Cardiac muscle cell (in vitro differentiated cells and primary cell): ENCODE measurements at regions not wholly inside any gene's neighbourhood (a gene's known extent, or its start where the extent isn't known, plus 50 kb on each side); places are given as distances from the start of the nearest gene placed in this dataset.
A peak's percentile ranks its signal among the peaks of the same experiment; 100 is the strongest.

Source experiments
- DNase-seq, 2 donors: peaks; one replicate each; pipeline versions ENCODE4 v3.0.0 to v3.0.0-alpha.2; 2010 to 2017; ENCODE audit warnings: low read depth in 1 of 2, low spot score in 1 of 2
- H3K27ac ChIP-seq: fragments of 200-600 bp; sonication (generic); 2 replicates; pipeline ENCODE4 v1.5.1; 2016
- H3K27me3 ChIP-seq: fragments of 200-600 bp; sonication (generic); 2 replicates; pipeline ENCODE4 v1.6.0; 2016; ENCODE audit warnings: control low read depth
- H3K36me3 ChIP-seq: fragments of 200-600 bp; sonication (generic); 2 replicates; pipeline ENCODE4 v1.5.1; 2016; ENCODE audit warnings: control low read depth
- H3K4me1 ChIP-seq: fragments of 200-600 bp; sonication (generic); 2 replicates; pipeline ENCODE4 v1.8.1; 2017; ENCODE audit warnings: low read depth, mild to moderate bottlenecking, mixed run types
- H3K4me3 ChIP-seq: fragments of 200-600 bp; sonication (generic); 2 replicates; pipeline ENCODE4 v1.5.1; 2016; ENCODE audit warnings: mild to moderate bottlenecking
- H3K9me3 ChIP-seq: fragments of 200-600 bp; sonication (generic); 2 replicates; pipeline ENCODE4 v1.5.1; 2017; ENCODE audit warnings: low read depth, mild to moderate bottlenecking, control low read depth
- TF ChIP-seq, protein P1 (sequence below): IDR thresholded peaks from 2 replicates; pipeline ENCODE4 v1.5.1; 2012; ENCODE audit warnings: low read depth, mild to moderate bottlenecking, low read length

DNA sequence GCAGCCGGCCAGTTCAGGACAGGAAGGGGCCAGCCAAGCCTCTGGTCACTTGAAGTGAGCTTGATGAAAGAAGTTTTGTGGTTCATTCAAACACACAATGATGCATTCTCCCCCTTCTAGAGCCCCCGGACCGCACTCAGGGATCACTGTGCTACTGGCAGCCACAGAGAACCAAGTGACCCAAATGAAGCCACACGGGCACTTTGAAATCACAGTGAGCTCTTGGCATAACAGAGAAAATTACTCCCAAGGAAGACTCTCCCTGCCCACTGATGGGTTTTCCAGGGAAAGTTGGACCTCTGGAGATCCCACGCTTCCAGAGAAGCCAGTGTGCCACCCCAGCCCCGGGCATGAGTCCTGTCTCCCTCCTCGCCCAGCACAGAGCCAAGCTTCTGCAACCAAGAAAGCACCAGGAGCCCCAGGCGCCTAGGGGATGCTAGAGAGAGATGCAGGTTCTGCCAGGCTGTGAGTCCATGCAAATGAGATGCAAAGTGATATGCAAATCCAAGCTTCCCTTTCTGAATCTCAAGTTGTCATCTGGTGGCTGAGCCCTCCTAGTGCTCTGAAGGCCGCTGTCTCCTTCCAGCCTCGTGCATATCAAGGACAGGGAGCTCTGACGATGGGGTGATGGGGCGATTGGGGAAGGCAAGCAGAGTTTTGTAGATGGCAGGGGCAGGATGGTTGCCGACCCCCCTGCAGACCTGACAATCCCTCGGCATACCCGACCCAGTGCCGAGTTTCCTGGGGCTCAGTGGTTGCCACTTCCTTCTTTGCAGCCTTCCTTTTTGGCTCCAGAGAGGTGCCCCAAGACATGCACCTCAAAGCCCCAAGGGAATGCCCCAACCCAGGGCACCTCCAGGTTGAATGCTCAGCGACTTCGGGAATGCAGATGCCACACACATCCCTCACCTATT lies 59.7 kb upstream of the TNRC6C start:
- TF ChIP-seq, protein P1, sequence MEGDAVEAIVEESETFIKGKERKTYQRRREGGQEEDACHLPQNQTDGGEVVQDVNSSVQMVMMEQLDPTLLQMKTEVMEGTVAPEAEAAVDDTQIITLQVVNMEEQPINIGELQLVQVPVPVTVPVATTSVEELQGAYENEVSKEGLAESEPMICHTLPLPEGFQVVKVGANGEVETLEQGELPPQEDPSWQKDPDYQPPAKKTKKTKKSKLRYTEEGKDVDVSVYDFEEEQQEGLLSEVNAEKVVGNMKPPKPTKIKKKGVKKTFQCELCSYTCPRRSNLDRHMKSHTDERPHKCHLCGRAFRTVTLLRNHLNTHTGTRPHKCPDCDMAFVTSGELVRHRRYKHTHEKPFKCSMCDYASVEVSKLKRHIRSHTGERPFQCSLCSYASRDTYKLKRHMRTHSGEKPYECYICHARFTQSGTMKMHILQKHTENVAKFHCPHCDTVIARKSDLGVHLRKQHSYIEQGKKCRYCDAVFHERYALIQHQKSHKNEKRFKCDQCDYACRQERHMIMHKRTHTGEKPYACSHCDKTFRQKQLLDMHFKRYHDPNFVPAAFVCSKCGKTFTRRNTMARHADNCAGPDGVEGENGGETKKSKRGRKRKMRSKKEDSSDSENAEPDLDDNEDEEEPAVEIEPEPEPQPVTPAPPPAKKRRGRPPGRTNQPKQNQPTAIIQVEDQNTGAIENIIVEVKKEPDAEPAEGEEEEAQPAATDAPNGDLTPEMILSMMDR: no peak
- no peaks in the 10 kb centered on the region for H3K9me3 ChIP-seq
- no peaks in the 10 kb centered on the region for H3K36me3 ChIP-seq
- no peak for DNase-seq
- no peak overlapping the region for H3K4me3 ChIP-seq
- H3K27ac ChIP-seq: no peak overlapping the region
- H3K27me3 ChIP-seq: no peaks in the 10 kb centered on the region
- H3K4me1 ChIP-seq: no peaks in the 10 kb centered on the region

- H3K27ac ChIP-seq: no peak overlapping the region
- TF ChIP-seq, protein P1: no peak
- no peak overlapping the region for H3K4me3 ChIP-seq
- H3K9me3 ChIP-seq: no peaks in the 10 kb centered on the region
- H3K4me1 ChIP-seq: no peaks in the 10 kb centered on the region
- DNase-seq: peak in 1 of 2 donors; percentile 13
- H3K36me3 ChIP-seq: no peaks in the 10 kb centered on the region
- H3K27me3 ChIP-seq: no peaks in the 10 kb centered on the region
These were observed 59.0 kb upstream of the TNRC6C start for GRCh38 chr17:77899498-77899897.

DNA sequence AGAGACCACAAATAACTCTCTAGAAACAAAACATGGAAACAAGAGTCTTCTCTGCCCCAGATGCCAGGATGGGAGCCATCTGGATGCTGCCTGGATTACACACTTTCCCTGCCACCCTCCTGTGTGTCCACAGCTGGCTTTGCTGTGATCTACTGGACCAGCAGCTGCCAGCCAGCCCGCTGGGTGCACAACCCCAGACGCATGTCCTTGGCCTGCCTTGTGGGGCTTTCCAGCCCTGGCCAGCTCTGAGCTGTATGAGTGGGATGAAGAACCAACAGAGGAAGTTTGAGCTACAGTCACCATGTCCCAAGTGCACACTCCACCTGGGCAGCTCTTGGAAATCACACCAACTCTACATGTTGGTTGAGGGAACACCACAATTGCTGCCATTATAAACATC lies 57.0 kb upstream of the TNRC6C start:
- no peak overlapping the region for H3K4me3 ChIP-seq
- H3K27me3 ChIP-seq: no peaks in the 10 kb centered on the region
- no peak for DNase-seq
- no peaks in the 10 kb centered on the region for H3K9me3 ChIP-seq
- no peaks in the 10 kb centered on the region for H3K4me1 ChIP-seq
- no peaks in the 10 kb centered on the region for H3K36me3 ChIP-seq
- no peak overlapping the region for H3K27ac ChIP-seq
- TF ChIP-seq, protein P1: no peak

GRCh38 chr17:77905266-77905665 lies 53.2 kb upstream of the TNRC6C start:
- Histone ChIP-seq H3K36me3 (no peaks in the 10 kb centered on the region), H3K4me3 (no peak overlapping the region), H3K9me3 (no peaks in the 10 kb centered on the region), H3K27ac (no peak overlapping the region), H3K4me1 (no peaks in the 10 kb centered on the region), H3K27me3 (no peaks in the 10 kb centered on the region)
- TF ChIP-seq, protein P1: no peak
- DNase-seq: no peak

DNA sequence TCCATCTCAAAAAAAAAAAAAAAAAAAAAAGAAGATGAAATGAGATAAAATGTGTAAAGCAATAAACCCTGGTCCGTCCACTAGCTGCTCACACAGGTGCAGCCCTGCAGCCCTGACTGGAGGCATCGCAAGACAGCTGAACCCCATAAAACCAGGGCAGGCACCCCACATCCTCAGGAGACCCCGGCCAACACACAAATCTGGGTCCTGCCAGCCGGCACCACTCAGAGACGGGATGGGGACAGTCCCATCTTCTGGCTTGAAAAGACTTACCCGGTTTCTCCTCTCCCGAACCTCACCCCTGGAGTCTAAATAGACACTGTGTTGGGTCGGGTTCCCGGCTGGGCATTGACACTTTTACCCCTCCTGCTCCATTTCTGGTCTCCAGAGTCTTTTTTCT lies 52.7 kb upstream of the TNRC6C start:
- no peak overlapping the region for H3K27ac ChIP-seq
- no peaks in the 10 kb centered on the region for H3K4me1 ChIP-seq
- TF ChIP-seq, protein P1: no peak
- H3K9me3 ChIP-seq: no peaks in the 10 kb centered on the region
- no peak for DNase-seq
- no peak overlapping the region for H3K4me3 ChIP-seq
- no peaks in the 10 kb centered on the region for H3K27me3 ChIP-seq
- no peaks in the 10 kb centered on the region for H3K36me3 ChIP-seq
